ENCODE measurements at regions not wholly inside any gene's neighbourhood (a gene's known extent, or its start where the extent isn't known, plus 50 kb on each side); places are given as distances from the start of the nearest gene placed in this dataset.

DNA sequence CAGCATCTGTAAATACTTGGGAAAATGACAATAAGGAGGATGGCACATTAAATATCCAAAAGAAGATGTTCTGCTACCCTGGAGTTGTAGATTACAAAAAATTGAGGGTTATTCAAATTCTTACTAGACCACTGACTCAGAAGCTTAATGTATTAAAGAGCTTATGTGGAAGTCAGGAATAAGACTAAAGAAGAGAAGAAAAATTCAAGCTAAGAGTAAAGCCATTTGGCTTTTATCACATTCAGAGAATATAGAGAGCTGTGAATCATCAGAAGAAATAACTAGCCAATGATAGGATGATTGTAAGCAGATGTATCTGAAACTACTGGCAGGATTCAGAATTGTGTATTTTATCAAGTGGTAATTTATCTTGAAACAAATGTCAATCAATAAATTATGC is 237.0 kb downstream of the TBX15 start:
- DNase-seq (no peak), ATAC-seq (ENCODE audit: poor library complexity) (no peak)
- intact Hi-C loops (cut with DNase I), result no loop called here

GRCh38 chr1:118744420-118744819 is 243.7 kb downstream of the TBX15 start:
- ATAC-seq (ENCODE audit: poor library complexity), result no peak
- intact Hi-C loops (cut with DNase I), result no loop called here
- DNase-seq, result no peak

GRCh38 chr1:118739501-118739900 is 248.6 kb downstream of the TBX15 start:
- no peak for DNase-seq
- no peak for ATAC-seq (ENCODE audit: poor library complexity)
- intact Hi-C loops (cut with DNase I), result no loop called here

DNA sequence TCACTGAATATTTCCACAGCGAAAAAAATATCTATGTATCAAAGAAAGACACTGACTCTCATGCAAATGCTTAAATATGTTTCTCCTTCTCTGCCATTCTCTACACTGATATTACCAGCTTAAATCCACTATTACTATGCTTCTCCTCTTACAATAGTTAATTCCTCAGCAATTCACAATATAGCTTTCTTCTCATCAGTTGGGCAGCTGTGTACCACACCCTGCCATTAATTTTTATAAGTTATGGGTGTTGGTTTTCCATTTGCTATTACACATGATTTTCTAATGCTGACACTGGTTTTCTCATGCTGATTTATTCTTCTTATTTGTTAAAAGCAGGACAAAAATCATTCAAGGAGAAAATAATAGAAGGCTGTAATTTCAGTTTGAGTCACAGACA is 251.8 kb downstream of the TBX15 start:
- DNase-seq, result no peak
- ATAC-seq (ENCODE audit: poor library complexity), result no peak
- intact Hi-C loops (cut with DNase I), result no loop called here

DNA sequence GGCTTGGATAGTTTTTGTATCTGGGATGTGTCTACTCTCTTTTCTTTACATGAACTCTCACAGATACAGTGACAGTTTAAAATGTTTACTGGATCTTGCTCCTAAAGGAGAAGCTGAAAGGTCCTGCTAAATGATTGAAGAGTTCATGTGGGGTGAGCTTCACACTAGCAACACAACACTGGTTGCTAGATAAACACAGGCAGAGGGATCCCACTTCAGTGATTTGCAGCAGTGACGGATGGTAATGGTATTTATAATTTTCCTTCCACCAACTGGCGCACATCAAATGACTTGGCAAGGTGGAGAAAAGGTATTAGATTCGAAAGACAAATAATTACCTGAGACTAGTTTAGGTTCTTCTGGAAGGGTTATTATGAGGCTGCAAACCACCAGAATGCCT is 270.2 kb downstream of the TBX15 start:
- DNase-seq (no peak), ATAC-seq (ENCODE audit: poor library complexity) (peak; percentile 95)
- intact Hi-C loops (cut with DNase I), result no loop called here

- intact Hi-C loops (cut with DNase I), result no loop called here
- no peak for DNase-seq
- ATAC-seq (ENCODE audit: poor library complexity), result peak; percentile 62
These were observed 271.4 kb downstream of the TBX15 start for GRCh38 chr1:118716775-118717174.

DNA sequence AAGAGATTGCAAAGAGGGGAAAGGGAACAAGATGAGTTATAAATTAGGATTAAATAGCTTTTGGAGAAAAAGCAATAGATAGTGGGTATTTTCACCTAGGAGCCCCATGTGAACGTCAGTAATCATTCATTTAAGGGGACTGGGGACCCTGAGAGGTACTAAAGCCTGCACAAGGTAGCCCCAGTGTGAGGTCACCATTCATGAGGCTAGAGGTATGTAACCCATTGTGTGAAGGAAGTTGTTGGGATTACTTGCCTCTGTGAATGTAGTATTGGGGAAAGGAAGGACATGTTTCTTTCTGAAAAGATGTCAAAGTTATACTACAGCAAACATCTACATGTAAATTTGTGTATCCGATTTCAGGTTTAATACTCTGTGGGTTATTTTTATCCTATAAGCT is 276.8 kb downstream of the TBX15 start:
- intact Hi-C loops (cut with DNase I), result no loop called here
- ATAC-seq (ENCODE audit: poor library complexity), result no peak
- no peak for DNase-seq

- ATAC-seq (ENCODE audit: poor library complexity) (no peak), DNase-seq (no peak)
- intact Hi-C loops (cut with DNase I), result no loop called here
These were observed 289.2 kb downstream of the TBX15 start for GRCh38 chr1:118698911-118699310.

- intact Hi-C loops (cut with DNase I), result no loop called here
- DNase-seq (no peak), ATAC-seq (ENCODE audit: poor library complexity) (no peak)
These were observed 296.0 kb downstream of the TBX15 start for GRCh38 chr1:118692143-118692542.

- intact Hi-C loops (cut with DNase I), result no loop called here
- DNase-seq, result no peak
- ATAC-seq (ENCODE audit: poor library complexity), result no peak
These were observed 299.3 kb downstream of the TBX15 start for GRCh38 chr1:118688891-118689290.

- no peak for DNase-seq
- ATAC-seq (ENCODE audit: poor library complexity), result no peak
- intact Hi-C loops (cut with DNase I), result no loop called here
These were observed 326.3 kb downstream of the TBX15 start for GRCh38 chr1:118661769-118662320.

- ATAC-seq (ENCODE audit: poor library complexity) (peak; percentile 46), DNase-seq (no peak)
- intact Hi-C loops (cut with DNase I), result no loop called here
These were observed 327.4 kb downstream of the TBX15 start for GRCh38 chr1:118660769-118661168.

DNA sequence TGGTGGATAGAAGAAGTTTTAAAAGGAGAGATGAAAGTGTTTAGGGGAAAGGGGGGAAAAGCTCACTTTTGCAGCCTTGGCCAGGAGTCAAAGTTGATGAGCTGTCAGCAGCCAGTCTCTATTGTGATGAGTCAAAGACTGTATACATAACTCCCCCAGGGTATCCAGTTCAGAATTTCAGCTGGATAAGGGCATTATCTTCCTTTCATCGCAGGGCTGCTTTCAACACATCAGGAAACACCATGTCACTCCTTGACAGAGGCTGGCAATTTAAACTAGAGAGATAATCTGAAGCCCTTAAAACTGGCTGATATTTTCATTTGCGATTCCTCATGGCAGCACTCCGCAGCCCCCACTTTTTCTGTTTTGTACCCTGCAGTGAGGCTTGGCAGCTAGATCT is 328.5 kb downstream of the TBX15 start:
- intact Hi-C loops (cut with DNase I), result no loop called here
- ATAC-seq (ENCODE audit: poor library complexity) (peak; percentile 83), DNase-seq (no peak)

- intact Hi-C loops (cut with DNase I), result no loop called here
- DNase-seq (no peak), ATAC-seq (ENCODE audit: poor library complexity) (peak; percentile 96)
These were observed 337.9 kb downstream of the TBX15 start for GRCh38 chr1:118650107-118650807.

- no peak for DNase-seq
- ATAC-seq (ENCODE audit: poor library complexity), result peak; percentile 14
- intact Hi-C loops (cut with DNase I), result no loop called here
These were observed 338.6 kb downstream of the TBX15 start for GRCh38 chr1:118649369-118650106.

- DNase-seq, result no peak
- ATAC-seq (ENCODE audit: poor library complexity), result no peak
- intact Hi-C loops (cut with DNase I), result no loop called here
These were observed 352.1 kb downstream of the TBX15 start for GRCh38 chr1:118636004-118636403.

- intact Hi-C loops (cut with DNase I), result no loop called here
- DNase-seq (no peak), ATAC-seq (ENCODE audit: poor library complexity) (no peak)
These were observed 360.7 kb downstream of the TBX15 start for GRCh38 chr1:118627435-118627834.

DNA sequence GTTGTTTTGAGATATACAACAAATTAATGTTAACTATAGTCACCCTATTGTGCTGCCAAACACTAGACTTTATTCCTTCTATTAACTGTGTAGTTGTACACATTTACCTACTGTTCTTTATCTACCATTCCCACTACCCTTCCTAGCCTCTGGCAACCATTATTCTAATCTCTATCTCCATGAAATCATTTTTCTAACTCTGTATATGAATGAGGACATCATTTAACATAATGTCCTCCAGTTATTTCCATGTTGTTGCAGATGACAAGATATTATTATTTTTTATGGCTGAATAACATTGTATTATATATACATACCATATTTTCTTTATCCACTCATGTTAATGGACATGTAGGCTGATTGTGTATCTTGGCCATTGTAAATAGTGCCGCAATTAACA is 366.3 kb downstream of the TBX15 start:
- DNase-seq (no peak), ATAC-seq (ENCODE audit: poor library complexity) (no peak)
- intact Hi-C loops (cut with DNase I), result no loop called here

- DNase-seq (no peak), ATAC-seq (ENCODE audit: poor library complexity) (no peak)
- intact Hi-C loops (cut with DNase I), result no loop called here
These were observed 369.4 kb downstream of the TBX15 start for GRCh38 chr1:118618618-118619340.

GRCh38 chr1:118617916-118618315 is 370.2 kb downstream of the TBX15 start:
- ATAC-seq (ENCODE audit: poor library complexity) (no peak), DNase-seq (no peak)
- intact Hi-C loops (cut with DNase I), result no loop called here

All from Right ventricle myocardium superior (tissue), 1 donor.